ENCODE measurements at regions not wholly inside any gene's neighbourhood (a gene's known extent, or its start where the extent isn't known, plus 50 kb on each side); places are given as distances from the start of the nearest gene placed in this dataset.

DNA sequence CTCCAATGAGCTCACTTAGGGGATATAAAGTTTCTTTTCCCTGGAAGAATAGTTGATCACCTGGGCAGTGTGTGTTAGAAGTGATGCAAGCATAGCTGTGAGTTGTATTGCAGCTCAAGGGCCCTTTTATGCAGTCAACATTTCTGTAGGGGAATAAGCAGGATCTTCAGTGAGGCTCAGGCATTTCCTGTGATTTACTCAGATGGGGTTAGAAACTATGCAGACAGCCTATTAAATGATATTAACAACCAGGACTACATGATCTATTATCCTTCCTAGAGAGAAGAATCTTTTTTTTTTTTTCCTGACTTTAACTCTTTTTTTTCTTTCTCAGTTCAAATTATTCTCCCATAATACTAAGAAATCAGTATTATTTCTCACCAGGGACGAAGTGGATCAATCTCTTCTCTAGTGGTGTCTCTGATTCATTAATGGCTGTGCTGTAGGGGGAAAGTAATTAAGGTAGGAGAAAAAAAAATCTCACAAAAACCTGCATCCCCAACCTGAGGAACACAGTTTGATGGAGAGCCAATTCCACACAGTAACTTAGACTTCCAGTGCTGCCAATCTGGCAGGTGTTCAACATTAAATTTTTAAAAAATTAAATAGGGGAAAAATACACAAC is 126.4 kb upstream of the SLC10A2 start:
- Histone ChIP-seq H4K20me1 (replicated peaks; ENCODE audit: insufficient read depth) (no peaks in the 10 kb centered on the region), H3K9me2 (ENCODE audit: insufficient read depth) (no peaks in the 10 kb centered on the region), H3K4me1 (ENCODE audit: insufficient read depth) (no peaks in the 10 kb centered on the region), H3K27ac (ENCODE audit: low read depth) (no peak overlapping the region), H3K36me3 (ENCODE audit: insufficient read depth) (no peaks in the 10 kb centered on the region), H3F3A (replicated peaks; ENCODE audit: low read depth) (no peaks in the 10 kb centered on the region), H3K4me2 (no peak overlapping the region), H2AFZ (peak overlapping the region; percentile 69; the same call in 1 of the 2 replicates), H3K79me2 (replicated peaks; ENCODE audit: insufficient read depth) (no peaks in the 10 kb centered on the region), H3K4me3 (no peak overlapping the region), H3K27me3 (ENCODE audit: insufficient read depth) (no peaks in the 10 kb centered on the region)
- H3K36me3 Mint-ChIP-seq (ENCODE audit: low read depth), result no peaks in the 10 kb centered on the region
- DNase-seq (ENCODE audit: low spot score) (no peak), ATAC-seq (no peak)
- peaks cover 4% of the 10 kb centered on the region for H3K27me3 Mint-ChIP-seq (ENCODE audit: insufficient read depth, low read depth, poor library complexity)
- peaks cover 15% of the 10 kb centered on the region for H3K4me1 Mint-ChIP-seq
- H3K4me3 Mint-ChIP-seq, result no peak overlapping the region
- no peaks in the 10 kb centered on the region for H3K9me3 Mint-ChIP-seq
- TF ChIP-seq ZNF331 (CRISPR knock-in tag; IDR thresholded peaks at IDR 0.05; ENCODE audit: low read depth) (no peak), ZNF114 (CRISPR knock-in tag; IDR thresholded peaks at IDR 0.05) (no peak), JUNB (IDR thresholded peaks at IDR 0.05; ENCODE audit: unreplicated experiment) (no peak), NANOG (IDR thresholded peaks at IDR 0.05; ENCODE audit: borderline replicate concordance) (no peak), POLR2AphosphoS5 (IDR thresholded peaks at IDR 0.05; ENCODE audit: low read depth) (no peak), STAT1 (IDR thresholded peaks at IDR 0.05; ENCODE audit: unreplicated experiment) (no peak), CREB1 (CRISPR knock-in tag; IDR thresholded peaks at IDR 0.05; ENCODE audit: low read depth) (no peak), EZH2 (IDR thresholded peaks at IDR 0.05; ENCODE audit: low read depth, unreplicated experiment) (no peak), EZH2phosphoT487 (IDR thresholded peaks at IDR 0.05; ENCODE audit: unreplicated experiment) (no peak)
- TF ChIP-seq, protein P1, sequence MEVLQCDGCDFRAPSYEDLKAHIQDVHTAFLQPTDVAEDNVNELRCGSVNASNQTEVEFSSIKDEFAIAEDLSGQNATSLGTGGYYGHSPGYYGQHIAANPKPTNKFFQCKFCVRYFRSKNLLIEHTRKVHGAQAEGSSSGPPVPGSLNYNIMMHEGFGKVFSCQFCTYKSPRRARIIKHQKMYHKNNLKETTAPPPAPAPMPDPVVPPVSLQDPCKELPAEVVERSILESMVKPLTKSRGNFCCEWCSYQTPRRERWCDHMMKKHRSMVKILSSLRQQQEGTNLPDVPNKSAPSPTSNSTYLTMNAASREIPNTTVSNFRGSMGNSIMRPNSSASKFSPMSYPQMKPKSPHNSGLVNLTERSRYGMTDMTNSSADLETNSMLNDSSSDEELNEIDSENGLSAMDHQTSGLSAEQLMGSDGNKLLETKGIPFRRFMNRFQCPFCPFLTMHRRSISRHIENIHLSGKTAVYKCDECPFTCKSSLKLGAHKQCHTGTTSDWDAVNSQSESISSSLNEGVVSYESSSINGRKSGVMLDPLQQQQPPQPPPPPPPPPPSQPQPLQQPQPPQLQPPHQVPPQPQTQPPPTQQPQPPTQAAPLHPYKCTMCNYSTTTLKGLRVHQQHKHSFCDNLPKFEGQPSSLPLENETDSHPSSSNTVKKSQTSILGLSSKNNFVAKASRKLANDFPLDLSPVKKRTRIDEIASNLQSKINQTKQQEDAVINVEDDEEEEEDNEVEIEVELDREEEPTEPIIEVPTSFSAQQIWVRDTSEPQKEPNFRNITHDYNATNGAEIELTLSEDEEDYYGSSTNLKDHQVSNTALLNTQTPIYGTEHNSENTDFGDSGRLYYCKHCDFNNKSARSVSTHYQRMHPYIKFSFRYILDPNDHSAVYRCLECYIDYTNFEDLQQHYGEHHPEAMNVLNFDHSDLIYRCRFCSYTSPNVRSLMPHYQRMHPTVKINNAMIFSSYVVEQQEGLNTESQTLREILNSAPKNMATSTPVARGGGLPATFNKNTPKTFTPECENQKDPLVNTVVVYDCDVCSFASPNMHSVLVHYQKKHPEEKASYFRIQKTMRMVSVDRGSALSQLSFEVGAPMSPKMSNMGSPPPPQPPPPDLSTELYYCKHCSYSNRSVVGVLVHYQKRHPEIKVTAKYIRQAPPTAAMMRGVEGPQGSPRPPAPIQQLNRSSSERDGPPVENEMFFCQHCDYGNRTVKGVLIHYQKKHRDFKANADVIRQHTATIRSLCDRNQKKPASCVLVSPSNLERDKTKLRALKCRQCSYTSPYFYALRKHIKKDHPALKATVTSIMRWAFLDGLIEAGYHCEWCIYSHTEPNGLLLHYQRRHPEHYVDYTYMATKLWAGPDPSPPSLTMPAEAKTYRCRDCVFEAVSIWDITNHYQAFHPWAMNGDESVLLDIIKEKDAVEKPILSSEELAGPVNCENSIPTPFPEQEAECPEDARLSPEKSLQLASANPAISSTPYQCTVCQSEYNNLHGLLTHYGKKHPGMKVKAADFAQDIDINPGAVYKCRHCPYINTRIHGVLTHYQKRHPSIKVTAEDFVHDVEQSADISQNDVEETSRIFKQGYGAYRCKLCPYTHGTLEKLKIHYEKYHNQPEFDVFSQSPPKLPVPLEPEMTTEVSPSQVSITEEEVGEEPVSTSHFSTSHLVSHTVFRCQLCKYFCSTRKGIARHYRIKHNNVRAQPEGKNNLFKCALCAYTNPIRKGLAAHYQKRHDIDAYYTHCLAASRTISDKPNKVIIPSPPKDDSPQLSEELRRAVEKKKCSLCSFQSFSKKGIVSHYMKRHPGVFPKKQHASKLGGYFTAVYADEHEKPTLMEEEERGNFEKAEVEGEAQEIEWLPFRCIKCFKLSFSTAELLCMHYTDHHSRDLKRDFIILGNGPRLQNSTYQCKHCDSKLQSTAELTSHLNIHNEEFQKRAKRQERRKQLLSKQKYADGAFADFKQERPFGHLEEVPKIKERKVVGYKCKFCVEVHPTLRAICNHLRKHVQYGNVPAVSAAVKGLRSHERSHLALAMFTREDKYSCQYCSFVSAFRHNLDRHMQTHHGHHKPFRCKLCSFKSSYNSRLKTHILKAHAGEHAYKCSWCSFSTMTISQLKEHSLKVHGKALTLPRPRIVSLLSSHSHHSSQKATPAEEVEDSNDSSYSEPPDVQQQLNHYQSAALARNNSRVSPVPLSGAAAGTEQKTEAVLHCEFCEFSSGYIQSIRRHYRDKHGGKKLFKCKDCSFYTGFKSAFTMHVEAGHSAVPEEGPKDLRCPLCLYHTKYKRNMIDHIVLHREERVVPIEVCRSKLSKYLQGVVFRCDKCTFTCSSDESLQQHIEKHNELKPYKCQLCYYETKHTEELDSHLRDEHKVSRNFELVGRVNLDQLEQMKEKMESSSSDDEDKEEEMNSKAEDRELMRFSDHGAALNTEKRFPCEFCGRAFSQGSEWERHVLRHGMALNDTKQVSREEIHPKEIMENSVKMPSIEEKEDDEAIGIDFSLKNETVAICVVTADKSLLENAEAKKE (CRISPR knock-in tag; IDR thresholded peaks at IDR 0.05), result no peak
- TF ChIP-seq, protein P2, sequence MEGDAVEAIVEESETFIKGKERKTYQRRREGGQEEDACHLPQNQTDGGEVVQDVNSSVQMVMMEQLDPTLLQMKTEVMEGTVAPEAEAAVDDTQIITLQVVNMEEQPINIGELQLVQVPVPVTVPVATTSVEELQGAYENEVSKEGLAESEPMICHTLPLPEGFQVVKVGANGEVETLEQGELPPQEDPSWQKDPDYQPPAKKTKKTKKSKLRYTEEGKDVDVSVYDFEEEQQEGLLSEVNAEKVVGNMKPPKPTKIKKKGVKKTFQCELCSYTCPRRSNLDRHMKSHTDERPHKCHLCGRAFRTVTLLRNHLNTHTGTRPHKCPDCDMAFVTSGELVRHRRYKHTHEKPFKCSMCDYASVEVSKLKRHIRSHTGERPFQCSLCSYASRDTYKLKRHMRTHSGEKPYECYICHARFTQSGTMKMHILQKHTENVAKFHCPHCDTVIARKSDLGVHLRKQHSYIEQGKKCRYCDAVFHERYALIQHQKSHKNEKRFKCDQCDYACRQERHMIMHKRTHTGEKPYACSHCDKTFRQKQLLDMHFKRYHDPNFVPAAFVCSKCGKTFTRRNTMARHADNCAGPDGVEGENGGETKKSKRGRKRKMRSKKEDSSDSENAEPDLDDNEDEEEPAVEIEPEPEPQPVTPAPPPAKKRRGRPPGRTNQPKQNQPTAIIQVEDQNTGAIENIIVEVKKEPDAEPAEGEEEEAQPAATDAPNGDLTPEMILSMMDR (conservative IDR thresholded peaks at IDR 0.05; ENCODE audit: low read depth in 2 of 2), result no peak
- TF ChIP-seq, protein P3, sequence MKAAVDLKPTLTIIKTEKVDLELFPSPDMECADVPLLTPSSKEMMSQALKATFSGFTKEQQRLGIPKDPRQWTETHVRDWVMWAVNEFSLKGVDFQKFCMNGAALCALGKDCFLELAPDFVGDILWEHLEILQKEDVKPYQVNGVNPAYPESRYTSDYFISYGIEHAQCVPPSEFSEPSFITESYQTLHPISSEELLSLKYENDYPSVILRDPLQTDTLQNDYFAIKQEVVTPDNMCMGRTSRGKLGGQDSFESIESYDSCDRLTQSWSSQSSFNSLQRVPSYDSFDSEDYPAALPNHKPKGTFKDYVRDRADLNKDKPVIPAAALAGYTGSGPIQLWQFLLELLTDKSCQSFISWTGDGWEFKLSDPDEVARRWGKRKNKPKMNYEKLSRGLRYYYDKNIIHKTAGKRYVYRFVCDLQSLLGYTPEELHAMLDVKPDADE (IDR thresholded peaks at IDR 0.05), result no peak
- TF ChIP-seq, protein P4, sequence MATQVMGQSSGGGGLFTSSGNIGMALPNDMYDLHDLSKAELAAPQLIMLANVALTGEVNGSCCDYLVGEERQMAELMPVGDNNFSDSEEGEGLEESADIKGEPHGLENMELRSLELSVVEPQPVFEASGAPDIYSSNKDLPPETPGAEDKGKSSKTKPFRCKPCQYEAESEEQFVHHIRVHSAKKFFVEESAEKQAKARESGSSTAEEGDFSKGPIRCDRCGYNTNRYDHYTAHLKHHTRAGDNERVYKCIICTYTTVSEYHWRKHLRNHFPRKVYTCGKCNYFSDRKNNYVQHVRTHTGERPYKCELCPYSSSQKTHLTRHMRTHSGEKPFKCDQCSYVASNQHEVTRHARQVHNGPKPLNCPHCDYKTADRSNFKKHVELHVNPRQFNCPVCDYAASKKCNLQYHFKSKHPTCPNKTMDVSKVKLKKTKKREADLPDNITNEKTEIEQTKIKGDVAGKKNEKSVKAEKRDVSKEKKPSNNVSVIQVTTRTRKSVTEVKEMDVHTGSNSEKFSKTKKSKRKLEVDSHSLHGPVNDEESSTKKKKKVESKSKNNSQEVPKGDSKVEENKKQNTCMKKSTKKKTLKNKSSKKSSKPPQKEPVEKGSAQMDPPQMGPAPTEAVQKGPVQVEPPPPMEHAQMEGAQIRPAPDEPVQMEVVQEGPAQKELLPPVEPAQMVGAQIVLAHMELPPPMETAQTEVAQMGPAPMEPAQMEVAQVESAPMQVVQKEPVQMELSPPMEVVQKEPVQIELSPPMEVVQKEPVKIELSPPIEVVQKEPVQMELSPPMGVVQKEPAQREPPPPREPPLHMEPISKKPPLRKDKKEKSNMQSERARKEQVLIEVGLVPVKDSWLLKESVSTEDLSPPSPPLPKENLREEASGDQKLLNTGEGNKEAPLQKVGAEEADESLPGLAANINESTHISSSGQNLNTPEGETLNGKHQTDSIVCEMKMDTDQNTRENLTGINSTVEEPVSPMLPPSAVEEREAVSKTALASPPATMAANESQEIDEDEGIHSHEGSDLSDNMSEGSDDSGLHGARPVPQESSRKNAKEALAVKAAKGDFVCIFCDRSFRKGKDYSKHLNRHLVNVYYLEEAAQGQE (IDR thresholded peaks at IDR 0.05; ENCODE audit: unreplicated experiment), result no peak
- H3K27ac Mint-ChIP-seq, result no peak overlapping the region

All from GM23338 (cell line).